GM18858 (cell line): ENCODE measurements at regions not wholly inside any gene's neighbourhood (a gene's known extent, or its start where the extent isn't known, plus 50 kb on each side); places are given as distances from the start of the nearest gene placed in this dataset.

Experiments
- ATAC-seq: cut with Tn5 transposase; IDR thresholded peaks from one replicate; pipeline ENCODE4 v1.9.1; 2021; ENCODE audit not compliant: unreplicated experiment

DNA sequence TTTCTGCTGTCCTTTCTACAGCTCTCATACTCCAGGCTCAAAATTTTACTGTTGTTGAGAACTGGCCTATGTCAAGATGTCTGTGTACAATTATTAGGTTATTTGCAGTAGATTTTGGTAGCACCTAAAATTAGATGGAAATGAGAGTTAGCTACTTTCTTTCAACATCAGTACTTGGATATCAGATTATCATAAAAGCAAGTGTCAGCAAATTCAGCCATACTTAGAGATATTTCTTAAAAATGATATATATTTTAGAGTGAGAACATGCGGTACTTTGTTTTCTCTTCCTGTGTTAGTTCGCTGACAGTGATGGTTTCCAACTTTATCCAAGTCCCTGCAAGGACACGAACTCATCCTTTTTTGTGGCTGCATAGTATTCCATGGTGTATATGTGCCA is 351.8 kb upstream of the LRRC7 start:
- ATAC-seq = no peak

DNA sequence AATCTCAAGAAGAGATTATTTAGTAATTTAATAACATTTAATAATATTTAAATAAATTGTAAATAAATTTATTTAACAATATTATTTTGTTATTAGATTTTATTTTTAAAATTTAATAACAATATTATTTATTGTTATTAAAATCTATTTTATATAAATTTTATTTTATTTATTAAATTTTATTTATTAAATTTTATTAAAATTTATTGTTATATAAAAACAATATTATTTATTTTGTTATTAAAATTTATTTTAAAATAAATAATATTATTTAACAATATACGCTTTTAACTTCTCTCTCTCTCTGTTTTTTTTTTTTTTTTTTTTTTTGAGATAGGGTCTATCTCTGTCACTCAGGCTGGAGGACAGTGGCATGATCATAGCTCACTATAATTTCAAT is 347.1 kb upstream of the LRRC7 start:
- ATAC-seq = no peak

DNA sequence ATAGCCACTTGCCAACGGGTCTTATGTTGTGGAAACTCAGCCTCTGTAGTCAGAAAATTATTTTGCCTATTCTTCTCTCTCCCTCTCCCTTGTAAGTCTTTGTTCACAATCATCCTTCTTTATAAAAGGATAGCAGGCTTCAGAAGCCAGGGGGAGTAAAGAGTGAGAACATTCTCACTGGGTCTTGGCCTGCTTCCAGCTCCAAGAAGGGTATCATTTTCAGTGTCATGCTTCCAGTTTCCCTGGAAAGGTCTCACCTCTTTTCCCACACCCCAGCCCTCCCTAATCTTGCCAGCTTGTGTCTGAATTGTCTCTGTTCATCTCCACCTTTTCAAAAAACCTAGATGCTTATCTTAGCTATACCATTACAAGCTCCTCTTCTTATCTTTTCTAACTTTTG is 346.2 kb upstream of the LRRC7 start:
- ATAC-seq = no peak

- no peak for ATAC-seq
Observed at GRCh38 chr1:69223156-69223555, 344.6 kb upstream of the LRRC7 start.

GRCh38 chr1:69228501-69228900 is 339.2 kb upstream of the LRRC7 start:
- no peak for ATAC-seq

- no peak for ATAC-seq
Observed at GRCh38 chr1:69230208-69230607, 337.5 kb upstream of the LRRC7 start.

DNA sequence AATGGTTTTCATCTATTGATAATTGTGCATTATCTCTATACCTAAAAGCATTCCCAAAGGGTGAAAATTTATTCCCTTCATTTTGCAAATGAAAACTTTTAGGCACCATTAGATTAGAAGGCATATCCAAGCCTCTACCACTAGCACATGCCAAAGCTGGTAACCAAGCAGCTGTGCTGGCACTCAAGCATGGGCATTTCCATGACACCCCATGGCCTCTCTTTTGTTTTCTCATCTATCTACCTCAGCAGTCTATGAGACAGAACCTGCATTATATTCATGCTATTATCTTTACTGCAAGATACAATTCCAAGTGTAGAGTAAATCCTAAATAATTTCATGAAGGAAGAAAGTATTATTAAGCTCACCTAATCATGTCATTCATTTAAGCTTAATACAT is 334.3 kb upstream of the LRRC7 start:
- no peak for ATAC-seq

DNA sequence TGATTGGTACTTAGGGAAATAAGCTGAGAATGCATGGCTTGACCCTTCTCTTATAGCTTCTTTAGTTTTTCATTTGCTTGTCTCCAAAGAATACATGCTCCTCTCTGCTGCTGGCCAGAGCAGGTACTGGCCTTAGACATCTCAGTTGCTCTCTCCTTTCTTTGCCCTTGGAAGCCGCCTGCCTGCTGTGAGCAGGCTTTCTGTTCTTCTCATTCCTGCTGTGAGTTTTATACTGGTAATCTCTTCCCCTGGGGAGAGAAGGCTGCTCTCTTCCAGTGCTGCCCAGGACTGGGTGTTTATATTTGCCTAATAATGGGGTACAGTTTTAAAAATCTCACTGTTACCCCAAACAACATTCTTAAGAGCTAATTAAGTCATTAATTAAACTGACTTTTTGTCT is 323.5 kb upstream of the LRRC7 start:
- ATAC-seq = no peak

- no peak for ATAC-seq
Observed at GRCh38 chr1:69246109-69246508, 321.6 kb upstream of the LRRC7 start.

DNA sequence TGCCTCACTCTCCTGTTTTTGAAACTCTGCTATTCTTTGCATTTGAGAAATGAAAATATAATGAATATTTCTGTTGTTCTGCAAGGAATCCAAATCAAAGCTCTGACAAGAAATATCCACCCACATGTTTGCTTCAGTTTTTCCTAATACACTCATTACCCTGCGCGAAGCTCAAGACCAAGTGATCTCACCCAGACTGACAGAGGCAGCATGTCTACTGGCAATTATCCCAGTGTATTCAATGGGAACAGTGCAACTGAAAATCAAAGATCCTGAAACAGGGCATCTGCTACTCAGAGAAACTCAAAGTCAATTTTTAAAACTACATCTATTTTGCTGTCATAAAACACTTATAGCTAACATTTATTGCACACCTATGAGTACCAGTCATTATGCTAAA is 321.0 kb upstream of the LRRC7 start:
- no peak for ATAC-seq

DNA sequence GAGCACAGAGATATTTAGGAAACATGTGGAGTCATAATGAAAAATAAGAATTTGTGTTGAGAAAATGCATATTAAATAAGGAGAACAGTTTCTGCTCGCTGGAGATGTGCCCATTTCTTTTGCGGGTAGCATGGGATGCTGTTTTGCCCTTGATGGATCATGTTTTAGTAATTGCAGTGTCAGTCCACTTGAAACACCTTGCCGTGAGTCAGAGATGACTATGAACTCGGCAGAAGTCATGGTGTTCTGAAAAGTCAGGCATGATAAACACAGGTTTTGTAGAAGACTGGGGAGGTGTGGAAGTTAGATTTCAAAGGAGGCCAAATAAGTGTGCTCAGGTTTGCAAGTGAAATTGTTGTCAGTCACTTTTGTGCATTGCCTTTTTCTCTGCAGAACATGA is 315.0 kb upstream of the LRRC7 start:
- ATAC-seq = no peak

DNA sequence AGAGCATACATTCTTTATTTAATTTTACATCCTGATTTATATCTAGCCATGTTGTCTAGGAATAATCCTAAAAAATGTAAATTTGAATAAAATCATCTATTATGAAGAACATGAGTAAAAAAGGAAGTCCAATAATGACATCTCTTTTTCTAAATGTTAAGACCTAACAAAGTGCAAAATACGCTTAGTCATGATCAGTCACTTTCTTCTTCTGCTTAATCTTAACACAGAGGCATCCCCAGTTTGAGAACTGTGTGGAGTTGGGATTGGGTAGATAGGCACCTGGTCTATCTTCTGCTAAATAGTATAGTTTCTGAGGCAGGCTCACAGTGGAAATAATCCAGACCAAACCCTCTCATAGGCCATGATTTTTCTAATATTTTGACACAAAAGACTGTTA is 311.7 kb upstream of the LRRC7 start:
- ATAC-seq = no peak

GRCh38 chr1:69258842-69259241 is 308.9 kb upstream of the LRRC7 start:
- no peak for ATAC-seq

GRCh38 chr1:69263921-69264391 is 303.8 kb upstream of the LRRC7 start:
- no peak for ATAC-seq

GRCh38 chr1:69269491-69269890 is 298.2 kb upstream of the LRRC7 start:
- ATAC-seq = no peak

DNA sequence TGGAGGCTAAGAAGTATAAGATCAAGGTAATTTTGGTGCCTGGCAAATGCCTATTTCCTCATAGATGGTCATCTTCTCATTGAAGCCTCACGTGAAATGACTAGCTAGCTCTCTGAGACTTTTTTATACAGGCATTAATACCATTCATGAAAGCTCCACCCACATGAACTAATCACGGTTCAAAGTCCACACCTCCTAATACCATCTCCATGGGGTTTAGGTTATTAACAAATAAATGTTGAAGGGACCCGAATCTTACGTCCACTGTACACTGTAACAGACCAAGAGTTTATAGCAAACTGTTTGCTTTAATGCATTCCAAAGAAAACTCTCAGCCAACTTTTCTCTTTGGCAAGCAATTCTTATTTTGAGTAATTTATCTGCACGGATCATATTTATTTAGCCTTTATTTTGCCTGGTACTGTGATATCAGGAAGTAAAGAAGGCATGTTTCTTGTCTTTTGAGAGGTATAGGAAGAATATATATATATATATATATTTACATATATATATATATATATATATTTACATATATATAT is 296.1 kb upstream of the LRRC7 start:
- no peak for ATAC-seq

DNA sequence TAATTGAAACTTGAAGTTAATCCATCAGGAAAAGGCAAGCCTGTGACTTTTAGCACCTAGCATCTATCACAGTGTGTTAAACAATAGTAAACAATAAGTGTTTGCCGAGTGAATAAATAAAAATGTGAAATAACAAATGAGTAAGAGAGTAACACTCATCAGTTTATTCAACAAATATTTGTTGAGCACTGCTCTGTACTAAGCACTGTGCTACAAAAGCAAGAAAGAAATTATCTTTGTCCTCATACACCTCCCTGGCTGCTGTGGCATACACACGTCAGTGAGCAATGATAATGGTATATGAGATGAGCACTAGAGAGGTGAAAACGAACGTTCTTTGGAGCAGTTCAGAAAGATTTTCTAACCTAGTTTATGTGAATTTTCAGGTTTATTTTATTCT is 295.0 kb upstream of the LRRC7 start:
- ATAC-seq = no peak

DNA sequence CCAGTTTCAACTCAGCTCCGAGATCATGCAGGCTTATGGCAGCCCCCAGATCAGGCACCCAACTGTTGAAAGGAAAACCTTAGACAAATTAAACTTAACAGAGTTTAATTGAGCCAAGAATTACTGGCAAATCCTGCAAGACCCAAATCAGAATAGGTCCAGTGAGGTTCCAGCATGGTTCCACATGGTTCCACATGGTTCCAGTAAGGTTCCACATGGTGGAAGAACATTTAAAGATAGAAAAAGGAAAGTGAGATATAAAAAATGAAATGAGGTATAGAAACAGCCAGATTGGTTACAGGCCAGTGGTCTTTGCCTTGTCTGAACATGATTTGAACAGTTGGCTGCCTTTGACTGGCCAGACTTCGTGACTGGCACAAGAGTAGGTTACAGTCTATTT is 288.8 kb upstream of the LRRC7 start:
- no peak for ATAC-seq

GRCh38 chr1:69283516-69283915 is 284.2 kb upstream of the LRRC7 start:
- no peak for ATAC-seq

- no peak for ATAC-seq
Observed at GRCh38 chr1:69284508-69284907, 283.2 kb upstream of the LRRC7 start.

GRCh38 chr1:69288416-69288815 is 279.3 kb upstream of the LRRC7 start:
- no peak for ATAC-seq

DNA sequence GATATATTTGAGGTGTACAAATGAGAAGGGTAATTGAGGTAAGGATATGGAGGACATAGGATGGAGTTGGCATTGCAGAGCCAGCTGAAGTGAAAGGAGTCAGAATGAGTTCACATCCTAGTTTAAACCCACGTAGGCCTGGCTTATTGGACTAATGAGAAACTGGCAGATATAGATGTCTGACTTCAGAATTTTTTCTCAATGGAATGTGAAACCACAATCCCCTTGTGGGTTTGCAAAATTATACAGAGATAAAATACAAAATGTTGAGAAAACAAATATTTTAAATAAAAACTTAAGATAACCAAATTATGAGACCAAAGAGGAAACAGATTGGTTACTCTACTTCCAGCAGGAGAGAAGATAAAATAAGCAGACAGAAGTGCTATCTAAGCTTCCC is 277.4 kb upstream of the LRRC7 start:
- no peak for ATAC-seq

- no peak for ATAC-seq
Observed at GRCh38 chr1:69291541-69291940, 276.2 kb upstream of the LRRC7 start.

DNA sequence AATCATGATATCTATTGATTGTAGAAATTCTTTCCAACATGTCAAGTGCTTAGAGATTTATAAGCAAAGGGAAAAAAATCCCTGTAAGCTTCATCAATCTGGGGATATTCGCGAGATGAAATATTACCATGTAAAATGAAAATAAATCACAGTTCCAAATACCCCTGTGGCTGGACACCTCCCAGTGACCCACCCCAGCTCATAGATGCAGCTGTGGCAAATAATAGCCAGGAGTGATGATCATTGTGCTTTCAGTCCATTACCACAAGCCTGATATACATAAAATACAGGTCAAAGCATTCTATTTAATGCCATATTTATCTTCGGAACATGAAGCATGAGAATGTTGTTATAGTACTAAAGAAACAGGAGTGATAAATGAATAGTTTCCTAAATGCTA is 274.9 kb upstream of the LRRC7 start:
- ATAC-seq = no peak
